ENCODE measurements at regions not wholly inside any gene's neighbourhood (a gene's known extent, or its start where the extent isn't known, plus 50 kb on each side); places are given as distances from the start of the nearest gene placed in this dataset.
"Not testable (repeated sequence)": the region's sequence is repeated elsewhere in the genome, so short reads cannot be mapped to it uniquely, and the experiment has no call there.

GRCh38 chr20:52054123-52054522, 137.5 kb downstream of the ZFP64 start:
- H3K4me3 ChIP-seq (ENCODE audit: low read depth, low read length): no peak overlapping the region
- TF ChIP-seq CTCF (conservative IDR thresholded peaks at IDR 0.05; ENCODE audit: low read depth, low read length): no peak
- DNase-seq (ENCODE audit: low read depth): no peak

- no peak for DNase-seq (ENCODE audit: low read depth)
- TF ChIP-seq CTCF (conservative IDR thresholded peaks at IDR 0.05; ENCODE audit: low read depth, low read length): no peak
- H3K4me3 ChIP-seq (ENCODE audit: low read depth, low read length): no peak overlapping the region
Measured at GRCh38 chr20:52049001-52049731, 142.4 kb downstream of the ZFP64 start.

GRCh38 chr20:52047811-52048764, 143.5 kb downstream of the ZFP64 start:
- no peak for DNase-seq (ENCODE audit: low read depth)

GRCh38 chr20:52041966-52042365, 149.6 kb downstream of the ZFP64 start:
- DNase-seq (ENCODE audit: low read depth): no peak
- no peak overlapping the region for H3K4me3 ChIP-seq (ENCODE audit: low read depth, low read length)
- no peak for TF ChIP-seq CTCF (conservative IDR thresholded peaks at IDR 0.05; ENCODE audit: low read depth, low read length)

More at GRCh38 chr20:52047811-52048764, 143.5 kb downstream of the ZFP64 start:
- no peak for TF ChIP-seq CTCF (conservative IDR thresholded peaks at IDR 0.05; ENCODE audit: low read depth, low read length)
- H3K4me3 ChIP-seq (ENCODE audit: low read depth, low read length): no peak overlapping the region

- no peak overlapping the region for H3K4me3 ChIP-seq (ENCODE audit: low read depth, low read length)
- TF ChIP-seq CTCF (conservative IDR thresholded peaks at IDR 0.05; ENCODE audit: low read depth, low read length): no peak
- no peak for DNase-seq (ENCODE audit: low read depth)
Measured at GRCh38 chr20:52039790-52040189, 151.8 kb downstream of the ZFP64 start.

- not testable (repeated sequence) for DNase-seq (ENCODE audit: low read depth); H3K4me3 ChIP-seq (ENCODE audit: low read depth, low read length)
Measured at GRCh38 chr20:52038632-52039031, 152.9 kb downstream of the ZFP64 start.

GRCh38 chr20:52037370-52037769, 154.2 kb downstream of the ZFP64 start:
- no peak for TF ChIP-seq CTCF (conservative IDR thresholded peaks at IDR 0.05; ENCODE audit: low read depth, low read length)
- no peak for DNase-seq (ENCODE audit: low read depth)
- no peak overlapping the region for H3K4me3 ChIP-seq (ENCODE audit: low read depth, low read length)
